ENCODE measurements at regions not wholly inside any gene's neighbourhood (a gene's known extent, or its start where the extent isn't known, plus 50 kb on each side); places are given as distances from the start of the nearest gene placed in this dataset.

DNA sequence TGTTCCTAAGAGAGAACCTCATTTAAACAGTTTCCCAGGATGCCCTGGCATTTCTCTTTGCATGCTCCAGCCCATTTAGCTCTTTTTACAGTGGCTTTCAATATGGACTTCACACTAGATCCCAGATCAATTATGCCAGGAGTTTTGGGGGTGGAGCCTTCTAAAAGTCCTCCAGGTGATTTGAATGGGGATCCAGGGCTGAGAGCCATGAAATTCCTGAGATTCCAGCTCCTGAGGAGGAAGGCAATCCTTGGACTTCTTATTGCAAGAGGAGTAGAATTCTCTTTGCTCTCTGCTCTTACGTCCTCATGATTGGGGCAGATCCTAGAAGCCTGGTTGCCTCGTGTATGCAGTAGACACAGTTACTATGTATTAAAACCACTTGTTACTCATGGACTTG lies 184.2 kb downstream of the DHX35 start:
- no peaks in the 10 kb centered on the region for H3K4me1 ChIP-seq (ENCODE audit: control insufficient read depth, extremely low read depth, insufficient read depth, low read length)
- FAIRE-seq: no peak
- H3K4me3 ChIP-seq (replicated peaks in 1 of 3; ENCODE audit: insufficient read depth in 1 of 3, low read depth in 1 of 3, low read length in 3 of 3): no peak overlapping the region
- H3K27ac ChIP-seq (ENCODE audit: insufficient read depth, low read depth, low read length): no peak overlapping the region
- no peaks in the 10 kb centered on the region for H3K9me3 ChIP-seq (replicated peaks; ENCODE audit: control insufficient read depth, insufficient read depth, low read length)
- no peak overlapping the region for H3K4me2 ChIP-seq (ENCODE audit: insufficient read depth, low read length)
- CTCF ChIA-PET: no interaction called here
- BruUV-seq (replicated peaks): no TSS peak
- H3K9me1 ChIP-seq (replicated peaks; ENCODE audit: control insufficient read depth, extremely low read depth, insufficient read depth, low read length): no peaks in the 10 kb centered on the region
- TF ChIP-seq POLR2AphosphoS5 (IDR thresholded peaks at IDR 0.05; ENCODE audit: insufficient read depth, low read depth, low read length): no peak
- TF ChIP-seq, protein P1, sequence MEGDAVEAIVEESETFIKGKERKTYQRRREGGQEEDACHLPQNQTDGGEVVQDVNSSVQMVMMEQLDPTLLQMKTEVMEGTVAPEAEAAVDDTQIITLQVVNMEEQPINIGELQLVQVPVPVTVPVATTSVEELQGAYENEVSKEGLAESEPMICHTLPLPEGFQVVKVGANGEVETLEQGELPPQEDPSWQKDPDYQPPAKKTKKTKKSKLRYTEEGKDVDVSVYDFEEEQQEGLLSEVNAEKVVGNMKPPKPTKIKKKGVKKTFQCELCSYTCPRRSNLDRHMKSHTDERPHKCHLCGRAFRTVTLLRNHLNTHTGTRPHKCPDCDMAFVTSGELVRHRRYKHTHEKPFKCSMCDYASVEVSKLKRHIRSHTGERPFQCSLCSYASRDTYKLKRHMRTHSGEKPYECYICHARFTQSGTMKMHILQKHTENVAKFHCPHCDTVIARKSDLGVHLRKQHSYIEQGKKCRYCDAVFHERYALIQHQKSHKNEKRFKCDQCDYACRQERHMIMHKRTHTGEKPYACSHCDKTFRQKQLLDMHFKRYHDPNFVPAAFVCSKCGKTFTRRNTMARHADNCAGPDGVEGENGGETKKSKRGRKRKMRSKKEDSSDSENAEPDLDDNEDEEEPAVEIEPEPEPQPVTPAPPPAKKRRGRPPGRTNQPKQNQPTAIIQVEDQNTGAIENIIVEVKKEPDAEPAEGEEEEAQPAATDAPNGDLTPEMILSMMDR (IDR thresholded peaks at IDR 0.05; ENCODE audit: extremely low read depth in 1 of 2, insufficient read depth in 1 of 2, low read depth in 1 of 2, low read length in 2 of 2): no peak
- TF ChIP-seq, protein P2, sequence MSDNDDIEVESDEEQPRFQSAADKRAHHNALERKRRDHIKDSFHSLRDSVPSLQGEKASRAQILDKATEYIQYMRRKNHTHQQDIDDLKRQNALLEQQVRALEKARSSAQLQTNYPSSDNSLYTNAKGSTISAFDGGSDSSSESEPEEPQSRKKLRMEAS (IDR thresholded peaks at IDR 0.05; ENCODE audit: insufficient read depth, insufficient read length): no peak
- TF ChIP-seq MYC (IDR thresholded peaks at IDR 0.05; ENCODE audit: low read depth, low read length): no peak
- TF ChIP-seq GATA2 (IDR thresholded peaks at IDR 0.05; ENCODE audit: insufficient read depth, insufficient read length, low read depth, low read length): no peak
- TF ChIP-seq EZH2 (IDR thresholded peaks at IDR 0.05; ENCODE audit: borderline replicate concordance, low read depth, low read length, severe bottlenecking): no peak
- TF ChIP-seq FOS (IDR thresholded peaks at IDR 0.05; ENCODE audit: borderline replicate concordance, insufficient read depth, low read length): no peak
- no peak for TF ChIP-seq JUN (IDR thresholded peaks at IDR 0.05; ENCODE audit: borderline replicate concordance, insufficient read depth, insufficient read length, low read depth)
- no peak for TF ChIP-seq POLR2A (IDR thresholded peaks at IDR 0.05; ENCODE audit: low read depth, low read length)
- no peak overlapping the region for H2AFZ ChIP-seq (ENCODE audit: low read depth, low read length)
- no peaks in the 10 kb centered on the region for H4K20me1 ChIP-seq (replicated peaks; ENCODE audit: control insufficient read depth, extremely low read depth, insufficient read depth, low read length)
- dilution Hi-C loops (cut with MboI; ENCODE audit: extremely low pct_ligation_motif_present, low sequenced_read_pairs) (no loop called here), intact Hi-C loops (cut with micrococcal nuclease) (no loop called here)
- no peak for DNase-seq (ENCODE audit: low read depth, low spot score)
- no peak overlapping the region for H3K9ac ChIP-seq (replicated peaks; ENCODE audit: extremely low read depth, insufficient read depth, low read length)
- POLR2A ChIA-PET: no interaction called here
- no peaks in the 10 kb centered on the region for H3K36me3 ChIP-seq (ENCODE audit: control insufficient read depth in 2 of 2, extremely low read depth in 1 of 2, insufficient read depth in 2 of 2, low read length in 2 of 2)
- H3K79me2 ChIP-seq (ENCODE audit: control insufficient read depth, insufficient read depth, low read length): no peaks in the 10 kb centered on the region
- no peaks in the 10 kb centered on the region for H3K27me3 ChIP-seq (ENCODE audit: control insufficient read depth in 2 of 2, insufficient read depth in 2 of 2, low read length in 2 of 2)
